ENCODE measurements at regions not wholly inside any gene's neighbourhood (a gene's known extent, or its start where the extent isn't known, plus 50 kb on each side); places are given as distances from the start of the nearest gene placed in this dataset.

GRCh38 chr3:22269831-22270230 is 518.8 kb upstream of the ZNF385D start:
- H3K27me3 ChIP-seq = no peaks in the 10 kb centered on the region
- no peak for TF ChIP-seq CTCF (IDR thresholded peaks at IDR 0.05)
- no peak overlapping the region for H3K27ac ChIP-seq
- no peaks in the 10 kb centered on the region for H3K9me3 ChIP-seq
- intact Hi-C loops (cut with DNase I) = no loop called here
- no peaks in the 10 kb centered on the region for H3K36me3 ChIP-seq
- peak; percentile 29 for ATAC-seq
- no peak overlapping the region for H3K4me3 ChIP-seq
- H3K4me1 ChIP-seq = no peaks in the 10 kb centered on the region
- peak in 2 of 4 donors; percentile 51 to 75 for DNase-seq

- H3K9me3 ChIP-seq = no peaks in the 10 kb centered on the region
- DNase-seq = no peak
- H3K36me3 ChIP-seq = no peaks in the 10 kb centered on the region
- no peak overlapping the region for H3K4me3 ChIP-seq
- H3K4me1 ChIP-seq = no peaks in the 10 kb centered on the region
- H3K27me3 ChIP-seq = no peaks in the 10 kb centered on the region
- ATAC-seq = no peak
- H3K27ac ChIP-seq = no peak overlapping the region
- intact Hi-C loops (cut with DNase I) = no loop called here
- no peak for TF ChIP-seq CTCF (IDR thresholded peaks at IDR 0.05)
Measured at GRCh38 chr3:22276351-22276750, 525.3 kb upstream of the ZNF385D start.

GRCh38 chr3:22284559-22284958 is 533.5 kb upstream of the ZNF385D start:
- Histone ChIP-seq H3K4me3 (no peak overlapping the region), H3K4me1 (no peaks in the 10 kb centered on the region), H3K36me3 (no peaks in the 10 kb centered on the region), H3K27me3 (no peaks in the 10 kb centered on the region), H3K9me3 (no peaks in the 10 kb centered on the region), H3K27ac (no peak overlapping the region)
- DNase-seq (no peak), ATAC-seq (no peak)
- intact Hi-C loops (cut with DNase I) = no loop called here
- TF ChIP-seq CTCF (IDR thresholded peaks at IDR 0.05) = no peak

- Histone ChIP-seq H3K36me3 (no peaks in the 10 kb centered on the region), H3K27ac (no peak overlapping the region), H3K9me3 (no peaks in the 10 kb centered on the region), H3K4me3 (no peak overlapping the region), H3K27me3 (no peaks in the 10 kb centered on the region), H3K4me1 (no peaks in the 10 kb centered on the region)
- no peak for DNase-seq
- intact Hi-C loops (cut with DNase I) = no loop called here
- ATAC-seq = no peak
- TF ChIP-seq CTCF (IDR thresholded peaks at IDR 0.05) = no peak
Measured at GRCh38 chr3:22288756-22289155, 537.7 kb upstream of the ZNF385D start.

- Histone ChIP-seq H3K9me3 (no peaks in the 10 kb centered on the region), H3K36me3 (no peaks in the 10 kb centered on the region), H3K27ac (no peak overlapping the region), H3K27me3 (no peaks in the 10 kb centered on the region), H3K4me1 (no peaks in the 10 kb centered on the region), H3K4me3 (no peak overlapping the region)
- TF ChIP-seq CTCF (IDR thresholded peaks at IDR 0.05) = no peak
- no peak for DNase-seq
- intact Hi-C loops (cut with DNase I) = no loop called here
- ATAC-seq = no peak
Measured at GRCh38 chr3:22292681-22293080, 541.7 kb upstream of the ZNF385D start.

Data from left lung (tissue), 4 donors.